ENCODE measurements at regions not wholly inside any gene's neighbourhood (a gene's known extent, or its start where the extent isn't known, plus 50 kb on each side); places are given as distances from the start of the nearest gene placed in this dataset.

DNA sequence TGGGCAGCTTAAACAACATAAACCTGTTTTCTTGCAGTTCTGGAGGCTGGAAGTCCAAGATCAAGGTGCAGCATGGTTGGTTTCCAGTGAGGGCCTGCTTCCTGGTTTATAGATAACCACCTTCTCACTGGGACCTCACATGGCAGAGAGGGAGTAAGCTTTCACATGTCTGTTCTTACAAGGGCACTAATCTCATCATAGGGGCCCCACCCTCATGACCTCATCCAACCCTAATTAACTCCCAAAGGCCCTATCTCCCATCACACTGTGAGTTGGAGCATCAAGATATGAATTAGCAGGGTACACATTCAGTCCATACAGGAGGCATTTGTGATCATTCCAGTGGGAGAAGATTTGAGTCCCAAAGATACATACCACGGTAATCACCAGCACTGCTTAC lies 50.5 kb upstream of the GRIN2A start:
- TF ChIP-seq, protein P1, sequence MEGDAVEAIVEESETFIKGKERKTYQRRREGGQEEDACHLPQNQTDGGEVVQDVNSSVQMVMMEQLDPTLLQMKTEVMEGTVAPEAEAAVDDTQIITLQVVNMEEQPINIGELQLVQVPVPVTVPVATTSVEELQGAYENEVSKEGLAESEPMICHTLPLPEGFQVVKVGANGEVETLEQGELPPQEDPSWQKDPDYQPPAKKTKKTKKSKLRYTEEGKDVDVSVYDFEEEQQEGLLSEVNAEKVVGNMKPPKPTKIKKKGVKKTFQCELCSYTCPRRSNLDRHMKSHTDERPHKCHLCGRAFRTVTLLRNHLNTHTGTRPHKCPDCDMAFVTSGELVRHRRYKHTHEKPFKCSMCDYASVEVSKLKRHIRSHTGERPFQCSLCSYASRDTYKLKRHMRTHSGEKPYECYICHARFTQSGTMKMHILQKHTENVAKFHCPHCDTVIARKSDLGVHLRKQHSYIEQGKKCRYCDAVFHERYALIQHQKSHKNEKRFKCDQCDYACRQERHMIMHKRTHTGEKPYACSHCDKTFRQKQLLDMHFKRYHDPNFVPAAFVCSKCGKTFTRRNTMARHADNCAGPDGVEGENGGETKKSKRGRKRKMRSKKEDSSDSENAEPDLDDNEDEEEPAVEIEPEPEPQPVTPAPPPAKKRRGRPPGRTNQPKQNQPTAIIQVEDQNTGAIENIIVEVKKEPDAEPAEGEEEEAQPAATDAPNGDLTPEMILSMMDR (IDR thresholded peaks at IDR 0.05; ENCODE audit: insufficient read depth, low read length), result no peak
- TF ChIP-seq, protein P2, sequence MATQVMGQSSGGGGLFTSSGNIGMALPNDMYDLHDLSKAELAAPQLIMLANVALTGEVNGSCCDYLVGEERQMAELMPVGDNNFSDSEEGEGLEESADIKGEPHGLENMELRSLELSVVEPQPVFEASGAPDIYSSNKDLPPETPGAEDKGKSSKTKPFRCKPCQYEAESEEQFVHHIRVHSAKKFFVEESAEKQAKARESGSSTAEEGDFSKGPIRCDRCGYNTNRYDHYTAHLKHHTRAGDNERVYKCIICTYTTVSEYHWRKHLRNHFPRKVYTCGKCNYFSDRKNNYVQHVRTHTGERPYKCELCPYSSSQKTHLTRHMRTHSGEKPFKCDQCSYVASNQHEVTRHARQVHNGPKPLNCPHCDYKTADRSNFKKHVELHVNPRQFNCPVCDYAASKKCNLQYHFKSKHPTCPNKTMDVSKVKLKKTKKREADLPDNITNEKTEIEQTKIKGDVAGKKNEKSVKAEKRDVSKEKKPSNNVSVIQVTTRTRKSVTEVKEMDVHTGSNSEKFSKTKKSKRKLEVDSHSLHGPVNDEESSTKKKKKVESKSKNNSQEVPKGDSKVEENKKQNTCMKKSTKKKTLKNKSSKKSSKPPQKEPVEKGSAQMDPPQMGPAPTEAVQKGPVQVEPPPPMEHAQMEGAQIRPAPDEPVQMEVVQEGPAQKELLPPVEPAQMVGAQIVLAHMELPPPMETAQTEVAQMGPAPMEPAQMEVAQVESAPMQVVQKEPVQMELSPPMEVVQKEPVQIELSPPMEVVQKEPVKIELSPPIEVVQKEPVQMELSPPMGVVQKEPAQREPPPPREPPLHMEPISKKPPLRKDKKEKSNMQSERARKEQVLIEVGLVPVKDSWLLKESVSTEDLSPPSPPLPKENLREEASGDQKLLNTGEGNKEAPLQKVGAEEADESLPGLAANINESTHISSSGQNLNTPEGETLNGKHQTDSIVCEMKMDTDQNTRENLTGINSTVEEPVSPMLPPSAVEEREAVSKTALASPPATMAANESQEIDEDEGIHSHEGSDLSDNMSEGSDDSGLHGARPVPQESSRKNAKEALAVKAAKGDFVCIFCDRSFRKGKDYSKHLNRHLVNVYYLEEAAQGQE (IDR thresholded peaks at IDR 0.05; ENCODE audit: insufficient replicate concordance, low read depth), result no peak
